ENCODE measurements at regions not wholly inside any gene's neighbourhood (a gene's known extent, or its start where the extent isn't known, plus 50 kb on each side); places are given as distances from the start of the nearest gene placed in this dataset.

GRCh38 chr6:81590314-81590691, 162.2 kb downstream of the TENT5A start:
- TF ChIP-seq, protein P1, sequence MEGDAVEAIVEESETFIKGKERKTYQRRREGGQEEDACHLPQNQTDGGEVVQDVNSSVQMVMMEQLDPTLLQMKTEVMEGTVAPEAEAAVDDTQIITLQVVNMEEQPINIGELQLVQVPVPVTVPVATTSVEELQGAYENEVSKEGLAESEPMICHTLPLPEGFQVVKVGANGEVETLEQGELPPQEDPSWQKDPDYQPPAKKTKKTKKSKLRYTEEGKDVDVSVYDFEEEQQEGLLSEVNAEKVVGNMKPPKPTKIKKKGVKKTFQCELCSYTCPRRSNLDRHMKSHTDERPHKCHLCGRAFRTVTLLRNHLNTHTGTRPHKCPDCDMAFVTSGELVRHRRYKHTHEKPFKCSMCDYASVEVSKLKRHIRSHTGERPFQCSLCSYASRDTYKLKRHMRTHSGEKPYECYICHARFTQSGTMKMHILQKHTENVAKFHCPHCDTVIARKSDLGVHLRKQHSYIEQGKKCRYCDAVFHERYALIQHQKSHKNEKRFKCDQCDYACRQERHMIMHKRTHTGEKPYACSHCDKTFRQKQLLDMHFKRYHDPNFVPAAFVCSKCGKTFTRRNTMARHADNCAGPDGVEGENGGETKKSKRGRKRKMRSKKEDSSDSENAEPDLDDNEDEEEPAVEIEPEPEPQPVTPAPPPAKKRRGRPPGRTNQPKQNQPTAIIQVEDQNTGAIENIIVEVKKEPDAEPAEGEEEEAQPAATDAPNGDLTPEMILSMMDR (IDR thresholded peaks at IDR 0.05 in 2 of 3, conservative IDR thresholded peaks at IDR 0.05 in 1 of 3; ENCODE audit: borderline replicate concordance in 1 of 3, insufficient read depth in 1 of 3, low read depth in 2 of 3, low read length in 2 of 3) = no peak
- no peak for TF ChIP-seq ELF1 (IDR thresholded peaks at IDR 0.05; ENCODE audit: borderline replicate concordance, low read depth)
- TF ChIP-seq SP1 (IDR thresholded peaks at IDR 0.05; ENCODE audit: low read depth) = no peak
